ENCODE measurements at regions not wholly inside any gene's neighbourhood (a gene's known extent, or its start where the extent isn't known, plus 50 kb on each side); places are given as distances from the start of the nearest gene placed in this dataset.

DNA sequence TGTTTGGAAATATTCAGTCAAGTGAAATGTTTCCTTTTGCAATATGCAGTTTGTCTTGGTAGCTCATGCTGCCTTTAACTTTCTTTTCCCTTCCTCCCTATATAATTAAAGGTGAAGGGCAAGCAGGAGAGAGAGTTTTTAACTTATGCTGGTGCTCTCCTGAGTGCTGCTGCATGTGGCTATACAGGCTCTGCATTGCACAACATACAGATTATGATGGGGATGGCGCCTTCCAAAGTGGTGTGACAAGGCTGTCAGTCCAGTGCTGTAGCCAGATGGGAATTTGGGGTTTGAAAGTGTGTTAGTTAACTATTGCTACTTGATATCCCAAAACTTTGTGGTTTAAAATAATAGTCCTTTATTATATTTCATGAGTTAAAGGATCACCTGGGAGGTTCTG lies 199.0 kb downstream of the ATP23 start:
- H3K27ac ChIP-seq, result no peak overlapping the region
- no peak overlapping the region for H3K4me3 ChIP-seq
- H3K27me3 ChIP-seq, result no peaks in the 10 kb centered on the region
- H3K4me1 ChIP-seq, result no peaks in the 10 kb centered on the region
- DNase-seq (ENCODE audit: low spot score), result no peak
- H3K9me3 ChIP-seq, result peaks cover 0 to 7% of the 10 kb centered on the region in 2 donors
- TF ChIP-seq, protein P1, sequence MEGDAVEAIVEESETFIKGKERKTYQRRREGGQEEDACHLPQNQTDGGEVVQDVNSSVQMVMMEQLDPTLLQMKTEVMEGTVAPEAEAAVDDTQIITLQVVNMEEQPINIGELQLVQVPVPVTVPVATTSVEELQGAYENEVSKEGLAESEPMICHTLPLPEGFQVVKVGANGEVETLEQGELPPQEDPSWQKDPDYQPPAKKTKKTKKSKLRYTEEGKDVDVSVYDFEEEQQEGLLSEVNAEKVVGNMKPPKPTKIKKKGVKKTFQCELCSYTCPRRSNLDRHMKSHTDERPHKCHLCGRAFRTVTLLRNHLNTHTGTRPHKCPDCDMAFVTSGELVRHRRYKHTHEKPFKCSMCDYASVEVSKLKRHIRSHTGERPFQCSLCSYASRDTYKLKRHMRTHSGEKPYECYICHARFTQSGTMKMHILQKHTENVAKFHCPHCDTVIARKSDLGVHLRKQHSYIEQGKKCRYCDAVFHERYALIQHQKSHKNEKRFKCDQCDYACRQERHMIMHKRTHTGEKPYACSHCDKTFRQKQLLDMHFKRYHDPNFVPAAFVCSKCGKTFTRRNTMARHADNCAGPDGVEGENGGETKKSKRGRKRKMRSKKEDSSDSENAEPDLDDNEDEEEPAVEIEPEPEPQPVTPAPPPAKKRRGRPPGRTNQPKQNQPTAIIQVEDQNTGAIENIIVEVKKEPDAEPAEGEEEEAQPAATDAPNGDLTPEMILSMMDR (IDR thresholded peaks at IDR 0.05), result no peak
- H3K36me3 ChIP-seq, result no peaks in the 10 kb centered on the region

DNA sequence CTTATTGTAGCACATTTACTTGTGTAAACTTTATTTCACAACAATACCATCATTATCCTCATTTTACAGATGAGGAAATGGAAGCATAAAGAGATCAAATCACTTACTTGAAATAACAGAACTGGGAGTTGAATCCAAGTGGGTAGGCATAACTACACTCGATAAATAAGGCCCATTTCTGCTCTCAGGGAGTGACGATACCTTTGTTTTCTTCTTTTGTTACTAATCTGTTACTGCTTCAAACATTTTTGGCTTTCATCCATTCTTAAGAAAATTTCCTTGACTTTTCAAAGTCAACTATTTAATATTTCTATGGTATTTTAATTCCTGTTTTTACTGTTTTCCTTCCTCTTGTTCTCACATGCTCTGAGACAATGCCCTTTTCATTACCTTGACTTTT lies 201.6 kb downstream of the ATP23 start:
- H3K27ac ChIP-seq, result no peak overlapping the region
- no peaks in the 10 kb centered on the region for H3K27me3 ChIP-seq
- H3K36me3 ChIP-seq, result no peaks in the 10 kb centered on the region
- no peak overlapping the region for H3K4me3 ChIP-seq
- H3K9me3 ChIP-seq, result no peaks in the 10 kb centered on the region
- no peaks in the 10 kb centered on the region for H3K4me1 ChIP-seq
- DNase-seq (ENCODE audit: low spot score), result no peak
- TF ChIP-seq, protein P1 (IDR thresholded peaks at IDR 0.05), result no peak

DNA sequence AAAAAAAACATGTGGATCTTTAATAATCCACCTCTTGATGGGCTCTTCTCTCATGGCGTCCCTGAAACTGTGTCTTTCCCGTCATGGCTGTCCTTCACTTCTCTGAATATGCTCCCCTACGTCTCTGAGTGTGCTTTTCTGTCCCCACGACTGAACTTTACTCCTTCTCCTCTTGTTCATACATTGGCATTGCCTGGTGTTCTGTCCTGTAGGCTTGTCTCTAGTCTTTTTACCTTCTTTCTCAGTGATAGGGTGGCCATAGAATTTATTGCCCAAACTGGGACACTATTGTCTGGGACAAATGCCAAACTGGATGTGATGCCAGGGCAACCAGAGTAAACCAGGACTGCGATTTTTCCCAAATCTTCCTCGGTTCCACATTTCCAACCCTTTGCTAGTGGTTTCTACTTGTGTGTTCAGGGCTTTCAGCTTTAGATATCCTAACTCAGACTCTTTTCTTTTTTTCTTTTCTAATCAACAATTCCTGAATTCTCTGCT lies 202.2 kb downstream of the ATP23 start:
- TF ChIP-seq, protein P1 (IDR thresholded peaks at IDR 0.05), result no peak

DNA sequence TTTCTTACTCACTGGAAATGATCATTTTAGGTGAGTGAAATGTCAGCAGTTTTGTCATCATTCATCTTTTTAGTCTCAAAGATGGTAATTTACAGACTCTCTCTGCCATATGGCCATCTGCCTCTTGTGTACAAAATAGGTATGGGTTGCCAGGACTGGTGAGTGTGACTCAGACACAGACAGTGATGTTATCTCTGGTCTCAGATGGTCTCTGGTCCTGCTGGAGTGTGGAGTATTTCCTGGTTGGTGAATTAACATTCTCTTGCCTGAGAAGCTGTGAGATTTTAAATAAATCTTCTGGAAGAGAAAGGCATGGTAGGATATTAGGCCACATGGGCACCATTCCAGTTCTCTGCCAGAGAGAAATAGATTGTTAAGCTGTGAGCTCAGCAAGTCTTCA lies 207.0 kb downstream of the ATP23 start:
- Histone ChIP-seq H3K27ac (no peak overlapping the region), H3K4me3 (no peak overlapping the region), H3K4me1 (no peaks in the 10 kb centered on the region), H3K27me3 (no peaks in the 10 kb centered on the region), H3K36me3 (no peaks in the 10 kb centered on the region), H3K9me3 (no peaks in the 10 kb centered on the region)
- DNase-seq (ENCODE audit: low spot score), result no peak
- TF ChIP-seq, protein P1 (IDR thresholded peaks at IDR 0.05), result no peak

More for the DNA sequence above, 202.2 kb downstream of the ATP23 start:
- no peaks in the 10 kb centered on the region for H3K9me3 ChIP-seq
- H3K27me3 ChIP-seq, result no peaks in the 10 kb centered on the region
- H3K27ac ChIP-seq, result no peak overlapping the region
- H3K36me3 ChIP-seq, result no peaks in the 10 kb centered on the region
- no peaks in the 10 kb centered on the region for H3K4me1 ChIP-seq
- no peak overlapping the region for H3K4me3 ChIP-seq
- no peak for DNase-seq (ENCODE audit: low spot score)

DNA sequence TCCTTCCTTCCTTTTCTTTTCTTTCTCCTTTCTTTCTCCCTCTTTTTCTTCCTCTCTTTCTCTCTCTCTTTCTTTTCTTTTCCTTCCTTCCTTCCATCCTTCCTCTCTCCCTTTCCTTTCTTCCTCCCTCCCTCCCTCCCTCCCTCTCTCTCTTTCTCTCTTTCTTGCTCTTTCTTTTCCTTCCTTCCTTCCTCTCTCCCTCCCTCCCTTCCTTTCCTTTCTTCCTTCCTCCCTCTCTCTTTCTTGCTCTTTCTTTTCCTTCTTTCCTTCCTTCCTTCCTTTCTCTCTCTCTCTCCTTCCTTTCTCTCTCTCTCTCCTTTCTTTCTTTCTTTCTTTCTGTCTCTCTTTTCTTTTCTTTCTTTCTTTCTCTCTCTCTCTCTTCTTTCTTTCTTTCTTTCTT lies 207.6 kb downstream of the ATP23 start:
- no peak overlapping the region for H3K27ac ChIP-seq
- H3K27me3 ChIP-seq, result no peaks in the 10 kb centered on the region
- no peaks in the 10 kb centered on the region for H3K9me3 ChIP-seq
- H3K4me1 ChIP-seq, result no peaks in the 10 kb centered on the region
- TF ChIP-seq, protein P1 (IDR thresholded peaks at IDR 0.05), result no peak
- DNase-seq (ENCODE audit: low spot score), result no peak
- H3K36me3 ChIP-seq, result no peaks in the 10 kb centered on the region
- H3K4me3 ChIP-seq, result no peak overlapping the region

DNA sequence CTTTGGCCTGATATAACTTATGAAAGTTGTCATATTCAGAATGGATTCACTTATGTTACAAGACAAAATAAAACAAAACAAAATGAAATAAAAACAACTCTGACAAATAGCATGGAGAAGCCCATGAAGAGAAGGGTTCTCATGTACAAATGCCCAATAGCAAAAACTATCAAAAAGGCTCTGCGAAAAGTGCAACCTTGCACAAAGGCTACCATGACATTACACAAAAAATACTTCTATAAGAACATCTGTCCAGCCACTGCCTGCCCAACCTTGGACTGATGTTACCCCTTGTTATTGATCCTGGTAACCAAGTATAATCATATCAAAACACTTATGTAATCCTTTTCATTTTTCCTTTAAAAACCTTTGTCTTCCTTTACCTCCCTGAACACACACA lies 213.0 kb downstream of the ATP23 start:
- Histone ChIP-seq H3K9me3 (no peaks in the 10 kb centered on the region), H3K27ac (no peak overlapping the region), H3K4me3 (no peak overlapping the region), H3K27me3 (no peaks in the 10 kb centered on the region), H3K36me3 (no peaks in the 10 kb centered on the region), H3K4me1 (no peaks in the 10 kb centered on the region)
- TF ChIP-seq, protein P1 (IDR thresholded peaks at IDR 0.05), result no peak
- no peak for DNase-seq (ENCODE audit: low spot score)
